Esophagus squamous epithelium (tissue), 5 donors: ENCODE measurements at regions not wholly inside any gene's neighbourhood (a gene's known extent, or its start where the extent isn't known, plus 50 kb on each side); places are given as distances from the start of the nearest gene placed in this dataset.

Experiments used
- DNase-seq: peaks from one replicate; lab custom pipeline; 2025; lab: John Stamatoyannopoulos, UW
- H3K27ac ChIP-seq, 4 donors: fragments of 200-600 bp; sonication (generic); one replicate each; pipeline ENCODE4 v1.5.1; 2016 to 2019; ENCODE audit warnings: mild to moderate bottlenecking in 1 of 4
- H3K27me3 ChIP-seq, 4 donors: fragments of 200-600 bp; sonication (generic); 1 replicate in 3 of 4; 2 replicates in 1 of 4; pipeline versions ENCODE4 v1.5.1 to v1.6.0; 2017 to 2021; ENCODE audit warnings: antibody characterized with exemption in 1 of 4
- H3K36me3 ChIP-seq, 3 donors: fragments of 200-600 bp; sonication (generic); one replicate each; pipeline ENCODE4 v1.5.1; 2016 to 2019
- H3K4me1 ChIP-seq, 3 donors: fragments of 200-600 bp; sonication (generic); one replicate each; pipeline ENCODE4 v1.5.1; 2017 to 2019
- H3K4me3 ChIP-seq, 4 donors: fragments of 200-600 bp; sonication (generic); 1 replicate in 3 of 4; 2 replicates in 1 of 4; pipeline ENCODE4 v1.5.1; 2016 to 2019; ENCODE audit warnings: mild to moderate bottlenecking in 2 of 4, moderate library complexity in 1 of 4
- H3K9me3 ChIP-seq, 3 donors: fragments of 200-600 bp; sonication (generic); one replicate each; pipeline ENCODE4 v1.5.1; 2016 to 2019
- POLR2A ChIP-seq, 4 donors: fragments of 450-650 bp; IDR thresholded peaks; one replicate each; pipeline ENCODE4 v1.6.1; 2017; ENCODE audit warnings: antibody characterized with exemption in 4 of 4, mild to moderate bottlenecking in 4 of 4, moderate library complexity in 3 of 4
- WGBS, 2 donors: methylation state at CpG; one replicate each; pipeline ENCODE4 v1.1.5; 2018; 5-methylcytosine and 5-hydroxymethylcytosine counted together
- intact Hi-C: fragments of 100-400 bp; cut with DNase I; formaldehyde crosslinking; loops from one replicate; pipeline ENCODE4 v1.15.0; 2022
- TF ChIP-seq, protein P1 (sequence below), 6 experiments: fragments of 450-650 bp in 4 of 6; fragments of 200-600 bp in 2 of 6; sonication (generic) in 2 of 6; IDR thresholded peaks; one replicate each; pipeline ENCODE4 v1.5.1; 2016 to 2019; ENCODE audit warnings: antibody characterized with exemption in 6 of 6, mild to moderate bottlenecking in 4 of 6, moderate library complexity in 4 of 6
- donor health status: DM: yes; HTN: yes; CAD: no.

DNA sequence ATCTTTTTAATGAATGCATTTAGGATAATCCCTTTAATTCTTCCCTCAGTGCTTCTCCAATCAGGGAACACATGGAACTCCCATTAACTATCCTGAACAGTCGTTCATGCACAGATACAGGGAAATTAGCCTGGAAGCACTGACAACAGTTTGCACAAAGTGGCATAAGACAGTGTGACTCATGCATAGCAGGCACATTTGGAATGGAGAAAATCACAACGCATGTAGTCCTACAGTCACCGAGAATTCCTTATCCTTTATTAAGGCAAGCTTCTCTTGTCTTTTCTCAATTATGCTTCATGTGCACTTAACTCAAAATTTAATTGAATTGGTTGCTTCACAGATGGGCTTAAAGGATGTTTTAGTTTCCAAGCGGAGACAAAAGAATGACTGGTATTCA, 155.0 kb upstream of the CRBN start:
- intact Hi-C loops, result no loop called here
- no peaks in the 10 kb centered on the region for H3K9me3 ChIP-seq
- H3K36me3 ChIP-seq, result no peaks in the 10 kb centered on the region
- WGBS, 2 donors, result 66 to 81% methylated on average over 4 of the region's 4 CpGs
- no peaks in the 10 kb centered on the region for H3K4me1 ChIP-seq
- DNase-seq, result no peak
- H3K27ac ChIP-seq, result no peak overlapping the region
- no peak overlapping the region for H3K4me3 ChIP-seq
- no peaks in the 10 kb centered on the region for H3K27me3 ChIP-seq
- TF ChIP-seq, protein P1, sequence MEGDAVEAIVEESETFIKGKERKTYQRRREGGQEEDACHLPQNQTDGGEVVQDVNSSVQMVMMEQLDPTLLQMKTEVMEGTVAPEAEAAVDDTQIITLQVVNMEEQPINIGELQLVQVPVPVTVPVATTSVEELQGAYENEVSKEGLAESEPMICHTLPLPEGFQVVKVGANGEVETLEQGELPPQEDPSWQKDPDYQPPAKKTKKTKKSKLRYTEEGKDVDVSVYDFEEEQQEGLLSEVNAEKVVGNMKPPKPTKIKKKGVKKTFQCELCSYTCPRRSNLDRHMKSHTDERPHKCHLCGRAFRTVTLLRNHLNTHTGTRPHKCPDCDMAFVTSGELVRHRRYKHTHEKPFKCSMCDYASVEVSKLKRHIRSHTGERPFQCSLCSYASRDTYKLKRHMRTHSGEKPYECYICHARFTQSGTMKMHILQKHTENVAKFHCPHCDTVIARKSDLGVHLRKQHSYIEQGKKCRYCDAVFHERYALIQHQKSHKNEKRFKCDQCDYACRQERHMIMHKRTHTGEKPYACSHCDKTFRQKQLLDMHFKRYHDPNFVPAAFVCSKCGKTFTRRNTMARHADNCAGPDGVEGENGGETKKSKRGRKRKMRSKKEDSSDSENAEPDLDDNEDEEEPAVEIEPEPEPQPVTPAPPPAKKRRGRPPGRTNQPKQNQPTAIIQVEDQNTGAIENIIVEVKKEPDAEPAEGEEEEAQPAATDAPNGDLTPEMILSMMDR (IDR thresholded peaks at IDR 0.05), result no peak
- TF ChIP-seq POLR2A (IDR thresholded peaks at IDR 0.05), result no peak

GRCh38 chr3:3333571-3333970, 154.1 kb upstream of the CRBN start:
- no peak for DNase-seq
- 64 to 66% methylated on average over 2 of the region's 2 CpGs for WGBS, 2 donors
- TF ChIP-seq, protein P1 (IDR thresholded peaks at IDR 0.05), result no peak
- TF ChIP-seq POLR2A (IDR thresholded peaks at IDR 0.05), result no peak

DNA sequence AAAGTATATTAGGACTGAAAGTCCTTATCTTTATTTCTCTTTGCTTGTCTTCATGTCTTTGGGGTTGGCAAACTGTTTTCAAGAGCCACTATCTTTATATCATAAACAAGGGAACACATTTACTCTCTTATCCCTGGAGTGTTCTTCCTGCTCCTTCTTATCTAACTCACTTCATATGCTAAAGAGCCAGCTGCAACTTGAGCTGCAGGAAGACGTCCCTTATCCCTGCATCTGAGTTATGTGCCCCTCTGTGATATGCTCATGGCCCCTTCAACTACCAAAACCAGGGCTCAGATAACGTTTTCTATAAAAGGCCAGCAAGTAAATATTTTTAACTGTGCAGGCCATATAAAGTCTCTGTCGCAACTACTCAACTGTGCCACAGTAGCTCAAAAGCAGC, 137.0 kb upstream of the CRBN start:
- Histone ChIP-seq H3K4me3 (no peak overlapping the region), H3K9me3 (peaks cover 0 to 4% (median 0%) of the 10 kb centered on the region in 3 donors), H3K27me3 (no peaks in the 10 kb centered on the region), H3K27ac (no peak overlapping the region), H3K4me1 (no peaks in the 10 kb centered on the region), H3K36me3 (no peaks in the 10 kb centered on the region)
- TF ChIP-seq, protein P1 (IDR thresholded peaks at IDR 0.05), result no peak
- no peak for TF ChIP-seq POLR2A (IDR thresholded peaks at IDR 0.05)
- 49 to 51% methylated on average over 3 of the region's 3 CpGs for WGBS, 2 donors
- intact Hi-C loops, result no loop called here
- DNase-seq, result no peak

More at GRCh38 chr3:3333571-3333970, 154.1 kb upstream of the CRBN start:
- intact Hi-C loops, result no loop called here
- H3K36me3 ChIP-seq, result no peaks in the 10 kb centered on the region
- no peaks in the 10 kb centered on the region for H3K27me3 ChIP-seq
- H3K27ac ChIP-seq, result no peak overlapping the region
- no peaks in the 10 kb centered on the region for H3K4me1 ChIP-seq
- H3K4me3 ChIP-seq, result no peak overlapping the region
- H3K9me3 ChIP-seq, result no peaks in the 10 kb centered on the region

- no peaks in the 10 kb centered on the region for H3K4me1 ChIP-seq
- no peak for DNase-seq
- H3K27me3 ChIP-seq, result no peaks in the 10 kb centered on the region
- H3K36me3 ChIP-seq, result no peaks in the 10 kb centered on the region
- 72 to 82% methylated on average over 6 to 7 of the region's 7 CpGs for WGBS, 2 donors
- TF ChIP-seq, protein P1 (IDR thresholded peaks at IDR 0.05), result no peak
- TF ChIP-seq POLR2A (IDR thresholded peaks at IDR 0.05), result no peak
- H3K9me3 ChIP-seq, result peaks cover 0 to 4% (median 0%) of the 10 kb centered on the region in 3 donors
- H3K27ac ChIP-seq, result no peak overlapping the region
- no peak overlapping the region for H3K4me3 ChIP-seq
- intact Hi-C loops, result no loop called here
These were observed 136.4 kb upstream of the CRBN start for GRCh38 chr3:3315846-3316245.

DNA sequence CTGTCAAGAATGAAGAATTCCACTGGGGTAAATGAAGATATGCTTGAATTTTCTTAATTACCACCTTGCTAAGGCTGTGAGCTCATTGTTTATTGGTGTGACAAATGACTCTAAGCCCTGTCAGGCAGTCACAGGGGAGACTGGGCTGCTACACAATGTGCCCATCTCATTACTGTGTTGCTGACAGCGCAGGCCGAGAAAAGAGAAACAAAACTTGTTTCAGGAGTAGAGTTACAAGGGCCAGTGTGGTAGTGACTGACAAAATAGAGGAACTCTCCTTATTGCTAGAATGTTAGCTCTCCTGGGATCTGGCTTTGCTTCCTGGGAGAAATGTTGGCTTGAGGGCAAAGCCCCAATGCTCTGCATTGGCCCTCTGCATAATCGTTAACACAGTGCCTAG, 130.4 kb upstream of the CRBN start:
- 43 to 66% methylated on average over 3 of the region's 3 CpGs for WGBS, 2 donors
- intact Hi-C loops, result no loop called here
- H3K4me1 ChIP-seq, result no peaks in the 10 kb centered on the region

More for the DNA sequence above, 130.4 kb upstream of the CRBN start:
- Histone ChIP-seq H3K4me3 (no peak overlapping the region), H3K27ac (no peak overlapping the region), H3K27me3 (no peaks in the 10 kb centered on the region), H3K9me3 (no peaks in the 10 kb centered on the region), H3K36me3 (no peaks in the 10 kb centered on the region)
- no peak for DNase-seq
- TF ChIP-seq POLR2A (IDR thresholded peaks at IDR 0.05), result no peak
- TF ChIP-seq, protein P1 (IDR thresholded peaks at IDR 0.05), result no peak
